ENCODE measurements at regions not wholly inside any gene's neighbourhood (a gene's known extent, or its start where the extent isn't known, plus 50 kb on each side); places are given as distances from the start of the nearest gene placed in this dataset.

DNA sequence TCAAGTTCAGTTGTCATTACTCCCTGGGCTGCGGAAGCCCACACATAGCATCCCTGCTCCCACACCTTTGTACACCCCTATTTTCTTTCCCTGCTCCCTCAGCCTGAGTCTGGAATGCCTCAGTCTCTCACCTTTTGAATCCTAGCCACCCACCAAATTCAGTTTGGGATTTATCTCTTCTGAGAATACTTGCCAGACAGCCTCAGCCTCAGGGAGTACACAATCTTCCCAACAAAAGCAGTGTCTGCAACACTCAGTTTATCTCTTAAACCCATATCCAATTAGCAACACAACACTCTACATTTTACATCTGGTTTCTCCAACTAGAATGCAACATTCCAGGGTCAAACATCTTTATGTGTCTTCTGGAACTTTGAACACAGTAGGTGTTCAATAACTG is 190.2 kb downstream of the GPAM start:
- Histone ChIP-seq H3K27me3 (replicated peaks in 1 of 4; ENCODE audit: control insufficient read depth in 3 of 4, extremely low read depth in 1 of 4, insufficient read depth in 3 of 4, low read length in 3 of 4) (no peaks in the 10 kb centered on the region), H3K4ac (replicated peaks; ENCODE audit: insufficient read length, low read depth, low read length) (no peak overlapping the region), H3K4me1 (replicated peaks in 1 of 4; ENCODE audit: control insufficient read depth in 3 of 4, insufficient read depth in 4 of 4, low read length in 3 of 4) (no peaks in the 10 kb centered on the region), H3K36me3 (ENCODE audit: control insufficient read depth in 2 of 4, insufficient read depth in 4 of 4, low read length in 3 of 4) (no peaks in the 10 kb centered on the region), H2AK5ac (ENCODE audit: low read depth, low read length) (no peak overlapping the region), H3K23ac (ENCODE audit: insufficient read length) (no peak overlapping the region), H4K91ac (replicated peaks; ENCODE audit: insufficient read length, low read length) (no peak overlapping the region), H2BK15ac (ENCODE audit: low read length) (no peak overlapping the region), H4K8ac (ENCODE audit: extremely low read depth, insufficient read depth, low read length) (no peak overlapping the region), H3K9ac (replicated peaks in 1 of 4; ENCODE audit: extremely low read depth in 1 of 4, low read depth in 3 of 4, low read length in 3 of 4) (no peak overlapping the region), H2BK120ac (replicated peaks; ENCODE audit: low read depth, low read length) (no peak overlapping the region), H4K5ac (ENCODE audit: insufficient read length, low read depth, low read length) (no peak overlapping the region), H3K18ac (ENCODE audit: extremely low read depth, low read length) (no peak overlapping the region), H2BK20ac (ENCODE audit: low read length) (no peak overlapping the region), H2BK12ac (ENCODE audit: low read depth, low read length) (no peak overlapping the region), H3K27ac (ENCODE audit: low read depth, low read length) (no peak overlapping the region), H3K79me2 (ENCODE audit: control insufficient read depth in 1 of 2, insufficient read depth in 2 of 2, low read length in 2 of 2) (no peaks in the 10 kb centered on the region), H3K14ac (ENCODE audit: insufficient read length) (no peak overlapping the region), H3K56ac (replicated peaks; ENCODE audit: insufficient read length, low read depth, low read length) (no peak overlapping the region), H3K4me2 (ENCODE audit: insufficient read depth in 1 of 2, low read depth in 2 of 2, low read length in 2 of 2) (no peak overlapping the region), H3K9me3 (ENCODE audit: insufficient read depth in 2 of 2, low read depth in 1 of 2, low read length in 1 of 2) (no peaks in the 10 kb centered on the region), H2BK5ac (ENCODE audit: low read depth, low read length) (no peak overlapping the region), H3K23me2 (ENCODE audit: low read depth, low read length) (no peaks in the 10 kb centered on the region), H3K79me1 (ENCODE audit: low read depth, low read length) (no peaks in the 10 kb centered on the region), H3K4me3 (ENCODE audit: extremely low read depth in 1 of 4, insufficient read depth in 2 of 4, low read depth in 3 of 4, low read length in 4 of 4) (no peak overlapping the region), H2AFZ (ENCODE audit: low read length) (no peak overlapping the region; the same call in 1 of the 2 replicates), H4K20me1 (replicated peaks in 1 of 2; ENCODE audit: control insufficient read depth in 1 of 2, insufficient read depth in 2 of 2, low read length in 2 of 2) (no peaks in the 10 kb centered on the region)
- no peak for DNase-seq (ENCODE audit: low read depth in 1 of 2, low spot score in 2 of 2)
- no peak for TF ChIP-seq PHF8 (conservative IDR thresholded peaks at IDR 0.05; ENCODE audit: low read depth, low read length)
- no peak for FAIRE-seq
- 100% methylated on average over 1 of the region's 1 CpG; no CpG with 5 or more reads in 1 of the 2 experiments for WGBS, 2 experiments (ENCODE audit: extremely low coverage in 1 of 2, insufficient coverage in 1 of 2, insufficient read length in 1 of 2, insufficient replicate concordance in 2 of 2, low coverage in 1 of 2, low lambda C conversion rate in 2 of 2, missing lambda C conversion rate in 1 of 2)
- ChIA-PET POLR2A (ENCODE audit: partially characterized antibody) (no interaction called here), CTCF (ENCODE audit: partially characterized antibody) (interaction anchor here (3.2 kb wide), 1 partner anchor 145 kb away, joined by 14 read pairs; no protein-coding TSS in a partner anchor)

All from H1 (cell line).